WI38 (cell line): ENCODE measurements at regions not wholly inside any gene's neighbourhood (a gene's known extent, or its start where the extent isn't known, plus 50 kb on each side); places are given as distances from the start of the nearest gene placed in this dataset.

Source experiments
- H3K4me3 ChIP-seq: 2 replicates; pipeline ENCODE4 v1.5.1; 2011; ENCODE audit warnings: low read depth, mild to moderate bottlenecking, control low read depth, low read length
- TF ChIP-seq, protein P1 (sequence below): IDR thresholded peaks from 2 replicates; pipeline ENCODE4 v1.5.1; 2012; ENCODE audit warnings: low read depth, mild to moderate bottlenecking, control low read depth, low read length

DNA sequence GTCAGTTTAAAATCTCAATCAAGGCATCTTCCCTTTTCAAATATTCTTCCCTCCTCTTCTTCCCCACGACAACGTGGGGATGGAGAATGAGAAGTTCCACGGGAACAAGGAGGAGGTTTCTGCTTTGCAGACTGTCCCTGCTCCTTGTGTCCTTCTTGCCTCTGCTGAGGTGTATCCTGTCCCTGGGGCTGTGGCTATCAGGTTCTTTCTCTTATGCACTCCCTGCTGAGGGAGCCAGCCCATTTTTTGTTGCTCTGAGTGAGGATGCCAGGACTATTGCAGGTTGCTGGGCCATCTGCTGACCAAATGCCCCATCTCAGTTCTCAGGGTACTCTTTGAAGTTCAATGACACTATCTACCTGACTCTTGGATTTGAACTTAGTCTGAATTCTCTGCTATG lies 533.6 kb downstream of the RNF144B start:
- TF ChIP-seq, protein P1, sequence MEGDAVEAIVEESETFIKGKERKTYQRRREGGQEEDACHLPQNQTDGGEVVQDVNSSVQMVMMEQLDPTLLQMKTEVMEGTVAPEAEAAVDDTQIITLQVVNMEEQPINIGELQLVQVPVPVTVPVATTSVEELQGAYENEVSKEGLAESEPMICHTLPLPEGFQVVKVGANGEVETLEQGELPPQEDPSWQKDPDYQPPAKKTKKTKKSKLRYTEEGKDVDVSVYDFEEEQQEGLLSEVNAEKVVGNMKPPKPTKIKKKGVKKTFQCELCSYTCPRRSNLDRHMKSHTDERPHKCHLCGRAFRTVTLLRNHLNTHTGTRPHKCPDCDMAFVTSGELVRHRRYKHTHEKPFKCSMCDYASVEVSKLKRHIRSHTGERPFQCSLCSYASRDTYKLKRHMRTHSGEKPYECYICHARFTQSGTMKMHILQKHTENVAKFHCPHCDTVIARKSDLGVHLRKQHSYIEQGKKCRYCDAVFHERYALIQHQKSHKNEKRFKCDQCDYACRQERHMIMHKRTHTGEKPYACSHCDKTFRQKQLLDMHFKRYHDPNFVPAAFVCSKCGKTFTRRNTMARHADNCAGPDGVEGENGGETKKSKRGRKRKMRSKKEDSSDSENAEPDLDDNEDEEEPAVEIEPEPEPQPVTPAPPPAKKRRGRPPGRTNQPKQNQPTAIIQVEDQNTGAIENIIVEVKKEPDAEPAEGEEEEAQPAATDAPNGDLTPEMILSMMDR: no peak
- no peak overlapping the region for H3K4me3 ChIP-seq

GRCh38 chr6:18931086-18931485 lies 543.9 kb downstream of the RNF144B start:
- H3K4me3 ChIP-seq: no peak overlapping the region
- TF ChIP-seq, protein P1: no peak

GRCh38 chr6:18958146-18958545 lies 571.0 kb downstream of the RNF144B start:
- no peak overlapping the region for H3K4me3 ChIP-seq
- TF ChIP-seq, protein P1: no peak

GRCh38 chr6:18961566-18961965 lies 574.4 kb downstream of the RNF144B start:
- TF ChIP-seq, protein P1: no peak
- no peak overlapping the region for H3K4me3 ChIP-seq

DNA sequence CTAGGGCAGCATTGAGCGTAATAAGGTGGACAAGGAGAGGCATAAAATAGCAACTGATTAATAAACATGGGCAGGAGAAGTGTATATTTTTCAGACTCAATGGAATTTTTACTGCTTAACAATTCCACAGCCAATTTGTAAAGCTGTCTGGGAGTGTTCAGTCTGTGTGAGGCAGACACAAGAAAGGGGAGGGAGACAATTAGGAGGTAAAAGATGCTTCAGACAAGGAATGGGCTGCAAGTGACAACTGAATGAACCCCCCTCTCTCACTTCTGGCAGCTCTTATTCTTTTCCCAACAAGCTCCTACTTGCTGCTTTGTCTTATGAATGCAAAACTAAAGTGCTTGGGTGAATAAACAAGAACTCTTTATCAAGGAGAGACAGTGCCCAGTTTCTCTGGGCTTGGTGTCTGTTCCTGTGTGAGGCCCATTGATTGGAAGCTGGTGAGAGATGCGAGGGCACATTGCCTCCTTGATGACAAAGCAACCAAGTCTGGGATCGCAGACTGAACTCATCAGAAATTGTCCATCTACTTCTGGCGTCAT lies 575.3 kb downstream of the RNF144B start:
- TF ChIP-seq, protein P1: no peak
- no peak overlapping the region for H3K4me3 ChIP-seq

DNA sequence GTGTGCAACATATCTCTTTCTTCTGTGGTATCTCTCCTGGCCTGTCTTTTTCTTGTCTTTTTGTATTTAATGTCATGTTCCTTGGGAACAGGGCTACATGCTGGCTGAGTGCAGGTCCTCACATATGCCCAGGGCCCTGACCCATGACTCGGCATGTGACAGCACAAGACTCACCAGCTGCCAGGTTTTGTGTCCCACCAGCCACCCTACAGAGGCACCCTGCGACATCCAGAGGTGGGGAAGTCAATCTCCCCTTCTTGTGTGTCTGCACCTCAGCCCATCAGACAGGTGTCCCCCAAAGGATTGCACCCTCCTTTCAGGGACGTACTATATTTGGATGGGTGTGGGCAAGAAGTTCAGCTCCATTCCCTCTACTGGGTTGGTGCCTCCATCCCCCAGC lies 576.3 kb downstream of the RNF144B start:
- H3K4me3 ChIP-seq: no peak overlapping the region
- TF ChIP-seq, protein P1: no peak

DNA sequence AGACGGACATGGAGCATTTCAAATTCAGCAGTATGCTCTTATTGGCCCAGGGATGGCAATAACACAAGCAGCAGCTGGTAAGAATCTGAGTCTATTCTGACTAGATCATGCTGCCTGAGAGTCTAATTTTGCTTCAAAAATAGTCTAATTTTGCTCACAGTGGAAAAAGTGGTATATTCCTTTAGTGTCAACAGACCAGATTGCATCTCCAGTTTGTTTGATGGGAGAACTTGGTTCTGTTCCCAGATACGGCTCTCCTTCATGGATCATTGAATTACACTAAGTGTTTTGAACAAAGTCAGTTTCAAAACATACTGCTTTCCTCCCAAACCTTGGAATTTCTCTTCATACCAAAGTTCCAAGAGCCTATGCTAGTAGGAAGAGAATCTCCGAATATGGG lies 586.1 kb downstream of the RNF144B start:
- TF ChIP-seq, protein P1: no peak
- H3K4me3 ChIP-seq: no peak overlapping the region
